Ureter (tissue), 1 donor: ENCODE measurements at regions not wholly inside any gene's neighbourhood (a gene's known extent, or its start where the extent isn't known, plus 50 kb on each side); places are given as distances from the start of the nearest gene placed in this dataset.
A peak's percentile ranks its signal among the peaks of the same experiment; 100 is the strongest.

Source experiments
- DNase-seq: peaks from one replicate; pipeline ENCODE4 v3.0.0-alpha.2; 2020; ENCODE audit warnings: low spot score
- donor health status: DM: yes; HTN: yes; CAD: no.

- no peak for DNase-seq
Observed at GRCh38 chr14:51307551-51307950, 67.5 kb downstream of the TMX1 start.

GRCh38 chr14:51308866-51309265 is 68.8 kb downstream of the TMX1 start:
- no peak for DNase-seq

GRCh38 chr14:51310505-51310944 is 70.5 kb downstream of the TMX1 start:
- DNase-seq = no peak

DNA sequence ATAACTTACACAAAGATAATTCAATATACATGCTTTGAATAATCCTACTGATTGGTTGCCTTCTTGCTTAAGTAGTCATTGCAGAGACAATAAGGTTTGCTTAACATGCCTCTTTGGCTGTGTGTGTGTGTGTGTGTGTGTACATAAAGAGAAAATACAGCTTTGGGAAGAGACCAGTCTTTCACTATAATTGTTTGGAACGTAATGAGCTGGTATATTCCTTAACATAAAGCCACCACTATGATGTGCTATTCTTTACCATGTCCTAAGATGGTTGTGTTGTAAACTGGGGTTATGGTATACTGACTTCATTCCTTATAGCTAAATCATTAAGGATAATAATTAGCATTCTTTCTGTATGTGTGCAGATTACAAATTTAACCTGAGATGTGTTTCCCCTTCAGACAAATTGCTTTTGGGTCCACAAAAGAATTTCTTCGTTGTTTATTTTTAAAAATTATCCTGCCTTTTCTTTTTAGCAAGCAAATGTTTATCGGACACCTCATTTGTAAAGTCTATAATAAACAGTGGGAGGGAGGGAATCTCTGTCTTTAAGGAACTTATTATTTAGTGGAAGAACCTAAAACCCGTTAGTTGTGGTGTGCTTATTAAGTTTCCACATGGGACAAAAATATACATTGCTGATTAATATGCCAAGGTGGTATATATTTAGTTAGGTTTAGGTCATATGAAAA is 74.4 kb downstream of the TMX1 start:
- no peak for DNase-seq

DNA sequence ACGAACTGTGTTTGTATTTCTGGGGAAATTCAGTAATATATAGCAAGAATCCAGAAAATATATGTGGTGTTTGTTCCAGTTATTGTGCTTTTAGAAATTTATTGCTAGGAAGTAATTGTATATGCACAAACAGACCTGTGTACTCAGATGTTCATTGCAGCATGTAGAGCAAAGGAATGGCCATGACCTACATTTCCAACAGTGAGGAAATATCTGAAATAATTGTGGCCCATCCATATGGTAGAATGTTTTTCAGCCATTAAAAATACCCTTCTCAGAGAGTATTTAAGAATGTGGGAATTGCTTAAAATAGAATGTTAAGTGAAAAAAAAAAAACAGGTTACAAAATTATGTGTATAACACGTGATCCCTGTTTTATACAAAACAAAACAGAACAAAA is 77.3 kb downstream of the TMX1 start:
- DNase-seq = no peak

DNA sequence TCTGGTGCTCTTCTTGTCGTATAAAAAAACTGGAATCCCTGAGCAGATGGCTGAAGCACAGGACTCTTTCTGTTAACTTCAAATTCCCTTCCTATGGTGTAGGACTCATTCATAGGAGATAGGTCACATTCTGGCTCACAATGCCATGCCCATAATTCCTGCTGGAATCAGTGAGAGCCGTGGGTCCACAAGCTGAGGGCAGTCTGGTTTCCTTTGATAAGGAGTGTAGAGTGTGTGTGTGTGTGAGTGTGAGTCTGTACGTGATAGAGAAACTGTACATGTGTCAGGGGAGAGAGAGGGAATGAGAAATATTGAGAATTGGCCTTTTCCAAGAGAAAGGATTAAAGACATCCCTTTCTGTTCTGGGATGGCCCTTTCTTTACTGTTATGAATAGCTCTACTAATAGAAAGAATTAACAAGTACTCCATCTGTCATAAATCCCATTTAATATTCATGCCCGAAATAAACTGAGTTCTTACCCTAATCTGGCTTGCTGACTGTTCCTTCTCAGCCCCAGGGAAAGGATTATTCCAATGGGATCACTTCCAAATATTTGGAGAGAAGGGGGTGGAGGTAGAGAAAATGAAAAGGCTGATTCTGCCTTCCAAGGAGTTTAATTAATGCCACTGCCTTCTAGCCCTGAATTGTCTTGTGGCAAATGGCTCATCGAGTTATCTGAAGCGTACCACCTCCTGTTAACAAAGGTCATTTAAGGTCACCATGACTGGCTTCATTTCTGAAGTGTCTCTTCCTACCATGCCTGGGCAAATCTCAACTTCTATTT is 79.0 kb downstream of the TMX1 start:
- DNase-seq = no peak

- DNase-seq = no peak
Observed at GRCh38 chr14:51321036-51321435, 81.0 kb downstream of the TMX1 start.

DNA sequence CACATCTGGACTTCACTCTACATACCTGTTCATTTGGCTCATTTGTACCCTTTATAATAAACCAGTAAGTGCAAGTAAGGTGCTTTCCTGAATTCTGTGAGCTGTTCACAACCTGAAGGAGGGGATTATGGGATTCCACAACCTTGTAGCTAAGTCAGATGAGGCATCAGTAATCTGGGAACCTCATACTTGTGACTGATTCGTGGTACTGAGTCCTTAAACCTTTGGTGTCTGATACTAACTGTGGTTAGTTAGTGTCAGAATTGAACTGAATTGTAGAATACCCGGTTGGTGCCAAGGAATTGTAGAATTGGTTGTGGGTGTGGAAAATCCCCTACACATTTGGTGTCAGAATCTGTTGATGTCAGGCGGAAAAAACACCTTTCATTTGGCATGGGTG is 83.4 kb downstream of the TMX1 start:
- DNase-seq = no peak

GRCh38 chr14:51327376-51327775 is 87.3 kb downstream of the TMX1 start:
- no peak for DNase-seq

- no peak for DNase-seq
Observed at GRCh38 chr14:51328064-51328771, 88.2 kb downstream of the TMX1 start.

DNA sequence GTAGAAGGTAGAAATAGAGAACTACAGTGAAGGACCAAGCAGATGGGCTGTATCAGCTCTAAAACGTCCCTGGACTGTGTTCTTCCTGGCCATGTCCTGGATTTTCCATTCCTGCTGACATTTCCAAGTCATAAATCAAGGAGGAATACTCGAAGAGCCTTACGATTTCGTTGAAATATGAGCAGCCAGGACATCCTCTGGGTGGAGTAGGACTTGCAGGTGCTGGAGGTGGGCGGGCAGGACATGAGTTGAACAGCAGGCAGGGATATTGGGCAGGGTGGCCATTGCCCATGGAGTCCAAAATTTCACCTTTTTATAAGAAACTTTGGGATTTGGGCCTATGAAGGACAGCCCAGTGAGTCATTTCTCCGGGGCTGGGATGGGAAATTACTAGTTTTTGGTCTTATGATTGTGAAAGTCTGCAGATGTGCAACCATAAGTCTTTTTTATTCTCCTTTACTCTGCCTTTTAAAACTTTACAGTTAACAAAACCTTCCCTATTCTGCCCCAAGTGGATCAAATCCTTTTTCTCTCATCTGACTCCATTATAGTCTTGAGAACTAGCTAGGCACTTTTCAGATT is 88.8 kb downstream of the TMX1 start:
- DNase-seq = no peak

- no peak for DNase-seq
Observed at GRCh38 chr14:51331486-51332367, 91.7 kb downstream of the TMX1 start.

- no peak for DNase-seq
Observed at GRCh38 chr14:51333299-51333698, 93.3 kb downstream of the TMX1 start.

DNA sequence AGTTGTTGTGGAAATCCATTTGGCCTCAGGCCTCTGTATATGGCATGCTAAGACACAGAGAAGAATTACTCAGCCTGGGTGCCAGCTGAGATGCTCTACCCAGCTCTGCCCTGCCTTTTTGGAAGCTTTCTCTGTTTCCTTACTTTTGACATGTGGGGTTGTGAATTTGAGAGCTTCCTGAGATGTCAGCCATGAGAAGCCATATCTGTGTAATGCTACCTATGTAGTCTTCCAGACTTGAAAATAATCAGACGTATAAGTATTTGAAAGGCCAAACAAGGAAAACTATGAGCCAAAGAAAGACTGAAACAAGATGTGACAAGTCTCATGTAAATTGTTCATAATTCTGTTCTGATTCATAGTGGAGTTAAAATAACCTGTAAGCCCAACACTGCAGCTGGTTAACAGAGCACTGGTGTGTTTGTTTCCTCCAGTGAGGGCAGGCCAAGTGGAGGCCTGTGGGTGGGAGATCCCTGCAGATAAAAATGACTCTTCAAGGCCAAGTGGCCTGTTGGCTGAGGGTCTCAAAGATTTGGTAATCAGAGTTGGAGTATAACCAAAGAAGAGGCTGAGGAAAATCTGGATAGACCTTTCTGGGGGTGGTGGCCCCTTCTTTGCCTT is 94.0 kb downstream of the TMX1 start:
- no peak for DNase-seq

DNA sequence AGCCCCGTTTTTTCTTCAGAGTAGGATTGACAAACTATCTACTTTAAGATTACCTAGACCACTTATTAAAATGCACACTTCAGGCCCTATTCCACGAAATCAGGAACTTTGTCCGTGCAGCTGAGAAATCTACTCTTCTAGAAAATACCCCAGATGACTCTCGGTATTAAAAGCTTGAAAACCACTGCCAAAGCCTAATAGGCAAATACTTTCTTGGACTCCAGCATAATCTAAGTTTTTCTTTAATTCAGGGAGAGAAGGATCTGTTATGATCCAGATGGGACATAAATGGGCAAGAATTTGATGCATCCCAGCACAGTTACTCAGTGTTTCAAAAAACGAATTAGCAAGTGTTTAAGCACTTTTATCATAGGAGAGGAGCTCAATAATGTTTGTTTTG is 94.5 kb downstream of the TMX1 start:
- DNase-seq = no peak

DNA sequence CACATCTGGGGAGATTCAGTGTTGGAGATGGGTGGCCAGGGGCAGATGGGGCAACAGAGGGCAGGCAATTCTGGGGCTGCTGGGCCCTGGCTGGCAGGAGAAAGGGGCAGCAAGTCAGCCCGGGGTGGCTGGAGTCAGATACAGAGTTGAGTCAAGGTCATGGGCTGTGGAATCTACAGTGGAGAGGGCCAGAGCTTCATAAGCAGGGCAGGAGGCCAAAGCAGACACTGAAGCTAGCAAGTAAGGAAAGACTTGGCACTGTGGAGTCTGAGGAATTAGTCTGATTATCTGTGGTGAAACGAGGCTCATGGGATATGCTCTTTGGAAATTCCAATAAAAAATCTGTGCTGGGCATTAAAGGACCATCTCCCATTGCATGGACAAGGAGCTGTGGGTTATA is 95.5 kb downstream of the TMX1 start:
- DNase-seq = peak; percentile 52

- no peak for DNase-seq
Observed at GRCh38 chr14:51335961-51336723, 96.1 kb downstream of the TMX1 start.

DNA sequence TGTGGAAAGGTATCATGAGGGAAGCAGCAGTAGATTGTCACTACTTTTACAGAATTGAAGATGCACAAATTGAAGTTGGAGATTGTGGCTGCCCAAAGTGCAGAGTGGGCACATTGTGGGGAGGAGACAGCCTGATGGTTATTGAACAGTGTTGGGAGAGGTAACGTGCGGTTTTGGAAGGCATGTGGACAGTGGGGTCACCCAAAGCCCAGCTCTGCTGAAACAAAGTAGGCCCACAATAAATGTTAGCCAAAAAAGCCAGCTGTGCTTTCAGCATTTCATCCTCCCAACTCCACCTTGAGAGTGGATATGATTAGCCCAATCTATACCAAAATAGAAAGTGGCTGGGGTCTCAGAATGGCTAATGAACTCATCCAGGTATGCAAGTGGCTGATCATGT is 96.7 kb downstream of the TMX1 start:
- DNase-seq = no peak

- DNase-seq = no peak
Observed at GRCh38 chr14:51337520-51337919, 97.5 kb downstream of the TMX1 start.

GRCh38 chr14:51341338-51341737 is 101.3 kb downstream of the TMX1 start:
- DNase-seq = no peak
